Activated naive CD4-positive, alpha-beta T cell treated with anti-CD3 and anti-CD28 coated beads, Interleukin-2, amount 50 U/mL, for 16 hours (primary cell): ENCODE measurements at regions not wholly inside any gene's neighbourhood (a gene's known extent, or its start where the extent isn't known, plus 50 kb on each side); places are given as distances from the start of the nearest gene placed in this dataset.

ENCODE experiments used
- DNase-seq: peaks from one replicate; pipeline ENCODE4 v3.0.0-alpha.2; 2020

DNA sequence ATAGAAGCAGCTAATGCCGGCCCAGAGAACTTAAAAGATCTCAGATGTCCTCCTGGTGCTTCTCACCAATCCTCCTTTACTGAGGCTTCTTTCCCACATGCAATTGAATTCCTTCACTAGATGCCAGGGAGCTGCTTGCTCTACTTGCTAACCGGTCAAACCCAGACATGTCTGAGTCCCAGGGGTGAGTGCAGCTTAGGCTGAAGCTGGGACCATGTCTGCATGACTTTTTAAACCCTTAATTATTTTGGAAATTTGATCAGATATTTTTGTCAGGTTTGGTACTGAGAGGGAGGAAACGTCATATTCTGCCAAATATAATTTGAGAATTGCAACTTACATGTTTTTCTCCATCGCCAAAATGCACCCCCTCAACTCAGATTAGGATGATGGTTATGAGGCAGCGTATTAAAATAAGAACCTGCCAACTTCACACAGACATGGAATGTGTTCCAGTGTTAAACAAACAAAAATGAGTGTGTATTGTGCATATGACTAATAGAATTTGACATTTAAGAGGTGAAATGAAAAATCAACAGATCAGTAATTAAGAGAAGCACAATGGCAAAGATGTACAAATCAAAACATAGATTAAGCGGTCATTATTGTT lies 529.5 kb downstream of the ETS1 start:
- DNase-seq: no peak

DNA sequence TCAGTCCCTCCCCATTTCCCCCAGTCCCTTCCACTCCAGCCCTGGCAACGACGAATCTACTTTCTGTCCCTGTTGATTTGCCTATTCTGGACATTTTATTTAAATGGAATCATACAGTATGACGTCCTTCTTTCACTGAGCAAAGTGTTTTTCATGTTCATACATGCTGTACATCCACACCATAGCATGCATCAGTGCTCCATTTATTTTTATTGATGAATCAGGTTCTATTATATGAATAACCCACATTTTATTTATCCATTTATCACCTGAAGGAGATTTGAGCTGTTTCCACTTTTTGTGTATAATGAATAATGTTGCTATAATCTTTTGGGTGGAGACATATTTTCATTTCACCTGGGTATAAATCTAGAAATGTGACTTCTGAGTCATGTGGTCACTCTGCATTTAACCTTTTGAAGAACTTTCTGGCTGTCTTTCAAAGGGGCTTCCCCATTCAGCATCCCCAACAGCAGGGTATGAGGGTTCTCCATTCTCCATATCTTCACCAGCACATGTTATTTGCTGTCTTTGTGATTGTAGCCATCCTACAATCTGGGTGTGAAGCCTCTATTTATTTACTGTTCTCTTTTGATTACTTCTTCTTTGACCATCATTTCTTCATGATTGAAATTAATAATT lies 531.7 kb downstream of the ETS1 start:
- no peak for DNase-seq

DNA sequence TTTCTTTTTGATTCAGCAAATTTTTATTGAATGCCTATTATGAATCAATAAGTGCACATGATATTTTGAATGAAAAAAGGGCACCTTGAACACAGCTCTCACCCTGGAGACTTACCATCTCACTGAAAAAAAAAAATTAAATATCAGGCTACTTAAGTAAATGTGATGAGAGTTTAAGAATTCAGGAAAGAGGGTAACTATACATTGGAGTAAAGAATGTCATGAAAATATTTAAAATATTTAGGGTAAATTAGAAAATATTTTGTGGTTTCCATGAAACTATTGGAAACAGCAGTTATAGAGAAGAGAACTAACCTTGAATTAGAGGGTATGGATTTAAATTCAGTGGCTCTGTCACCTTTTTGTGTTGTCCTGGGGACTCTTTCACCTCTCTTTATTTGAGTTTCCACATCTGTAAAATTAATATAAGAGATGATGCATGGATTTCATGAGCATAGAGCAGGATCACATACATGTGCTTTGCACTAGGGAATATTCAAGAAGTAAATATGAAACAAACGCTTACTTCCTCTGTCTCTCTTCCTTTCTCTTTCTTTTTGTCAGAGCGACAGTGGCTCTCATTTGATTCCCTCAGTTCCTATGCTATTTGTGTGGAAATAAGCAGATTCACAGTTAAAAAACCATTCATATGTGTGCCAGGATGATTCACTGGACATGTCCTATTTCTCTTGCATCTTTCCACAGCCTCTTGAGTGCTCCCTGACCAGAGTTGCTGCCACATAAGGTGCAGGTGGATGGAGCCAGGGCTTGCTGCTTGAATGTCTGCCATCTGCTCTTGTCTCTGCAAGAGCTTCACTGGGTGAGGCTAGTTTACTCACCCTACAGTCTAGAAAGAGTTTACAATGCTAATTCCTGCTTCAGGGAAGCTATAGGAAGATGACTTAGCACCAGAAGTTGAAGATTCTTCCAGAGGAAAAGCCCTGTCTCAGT lies 533.1 kb downstream of the ETS1 start:
- no peak for DNase-seq

DNA sequence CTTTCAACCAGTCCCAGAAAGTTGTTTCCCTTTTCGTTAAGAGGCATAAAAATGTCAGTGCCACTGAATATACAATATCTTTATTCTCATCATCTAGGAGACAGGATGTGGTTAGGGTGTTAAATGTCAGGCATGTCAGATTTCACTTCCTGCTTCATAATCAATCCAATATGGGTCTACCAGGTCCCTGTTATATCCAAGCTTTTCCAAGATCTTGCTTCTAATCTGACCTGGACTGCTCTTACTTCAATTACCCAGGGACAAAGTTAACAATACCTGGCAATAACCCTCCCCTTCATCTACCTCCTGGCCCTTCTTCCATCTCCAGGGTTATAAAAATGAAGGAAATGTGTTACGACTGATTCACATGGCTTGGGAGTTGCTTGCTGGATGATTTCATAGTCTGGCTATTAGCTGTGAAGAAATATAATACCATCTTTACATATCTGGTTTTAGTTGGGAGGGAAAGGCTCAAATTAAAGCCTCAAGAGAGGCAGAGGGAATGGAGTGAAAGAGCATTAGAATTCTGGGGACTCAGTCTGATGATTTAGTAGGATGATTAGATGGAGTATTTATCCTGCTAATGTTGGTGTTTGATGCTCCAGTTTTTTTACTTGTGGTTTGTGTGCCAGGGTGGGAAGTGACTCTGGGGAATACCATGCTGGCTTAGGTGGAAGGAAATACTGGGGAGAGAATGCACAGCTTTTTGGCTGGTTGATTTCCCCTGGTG lies 534.3 kb downstream of the ETS1 start:
- no peak for DNase-seq

DNA sequence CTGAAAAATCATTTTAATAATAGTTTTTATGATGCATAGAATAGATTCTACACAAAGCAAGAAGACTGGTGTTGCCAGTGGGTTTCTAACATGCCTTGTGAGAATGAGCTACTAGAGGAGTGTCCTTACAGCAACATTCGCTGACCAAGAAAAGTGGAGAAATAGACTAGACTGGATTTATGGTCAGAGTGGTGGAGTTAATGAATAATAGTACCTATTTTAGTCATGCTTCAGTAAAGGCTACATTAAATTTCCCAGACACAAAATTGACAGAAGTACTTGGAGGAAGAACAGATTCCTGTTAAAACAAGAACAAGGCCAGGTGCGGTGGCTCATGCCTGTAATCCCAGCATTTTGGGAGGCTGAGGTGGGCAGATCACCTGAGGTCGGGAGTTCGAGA lies 539.2 kb downstream of the ETS1 start:
- DNase-seq: no peak

DNA sequence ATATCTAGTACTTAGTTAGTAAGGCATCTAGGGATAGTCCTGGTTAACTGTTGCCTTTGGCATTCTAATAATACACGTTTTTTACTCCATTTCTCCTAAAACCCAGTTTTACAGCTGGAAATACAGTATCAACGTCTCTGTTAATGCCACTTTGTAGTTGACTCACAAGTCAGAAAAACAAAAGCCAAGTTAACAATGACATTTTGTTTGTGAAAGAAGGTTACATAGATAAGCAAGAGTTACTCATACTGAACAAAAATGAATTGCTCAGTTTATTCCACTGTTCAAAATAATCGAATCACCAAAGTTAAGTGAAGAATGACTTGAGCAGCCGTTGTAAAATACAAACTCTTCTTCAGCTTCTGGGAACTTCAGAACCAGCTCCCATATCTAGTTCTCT lies 540.3 kb downstream of the ETS1 start:
- no peak for DNase-seq

DNA sequence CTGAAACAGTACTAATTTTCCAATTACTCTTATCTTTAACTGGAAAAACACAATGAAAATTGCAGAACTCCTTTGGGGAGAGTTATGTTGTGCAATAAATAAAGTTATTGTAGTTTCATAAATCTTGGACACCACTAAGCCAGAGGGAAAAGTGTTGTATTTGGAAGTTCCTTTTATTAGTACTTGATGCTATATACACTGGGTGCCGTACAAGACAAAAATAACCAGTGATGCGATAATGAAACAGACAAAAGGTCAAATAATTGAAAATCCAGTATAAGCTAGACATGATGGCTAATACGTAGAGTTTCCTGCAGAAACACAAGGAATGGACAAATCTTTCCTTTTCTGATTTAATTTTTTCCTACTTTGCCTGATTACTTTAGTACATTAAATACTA lies 541.1 kb downstream of the ETS1 start:
- no peak for DNase-seq

DNA sequence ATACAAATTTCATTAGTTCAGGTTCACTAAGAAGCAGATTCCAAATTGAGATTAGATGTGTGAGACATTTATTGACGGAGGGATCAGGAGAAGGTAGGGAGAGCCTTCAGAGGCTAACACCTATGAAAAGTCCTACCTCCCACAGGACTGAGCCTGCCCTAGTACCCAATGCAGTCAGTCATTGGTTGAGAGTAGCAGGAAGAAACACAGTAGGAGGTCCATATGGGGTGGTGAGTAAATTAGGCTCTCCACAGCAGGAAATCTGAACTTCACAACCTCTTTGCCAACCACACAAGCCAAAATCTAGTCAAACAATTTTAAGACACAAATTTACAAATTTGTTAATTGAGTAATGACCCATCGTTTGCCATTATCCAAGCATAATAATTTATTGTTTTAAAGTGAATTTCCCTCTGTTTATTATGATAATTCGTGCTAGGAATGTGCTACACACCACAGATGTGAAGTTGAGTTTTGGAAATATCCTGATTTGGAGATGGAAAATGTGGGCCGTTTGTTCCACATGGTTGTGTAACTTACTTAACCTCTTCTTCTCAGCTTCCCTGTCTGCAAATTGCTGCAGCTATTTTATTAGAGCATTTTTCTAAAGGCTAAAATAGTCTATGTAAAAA lies 542.1 kb downstream of the ETS1 start:
- no peak for DNase-seq

DNA sequence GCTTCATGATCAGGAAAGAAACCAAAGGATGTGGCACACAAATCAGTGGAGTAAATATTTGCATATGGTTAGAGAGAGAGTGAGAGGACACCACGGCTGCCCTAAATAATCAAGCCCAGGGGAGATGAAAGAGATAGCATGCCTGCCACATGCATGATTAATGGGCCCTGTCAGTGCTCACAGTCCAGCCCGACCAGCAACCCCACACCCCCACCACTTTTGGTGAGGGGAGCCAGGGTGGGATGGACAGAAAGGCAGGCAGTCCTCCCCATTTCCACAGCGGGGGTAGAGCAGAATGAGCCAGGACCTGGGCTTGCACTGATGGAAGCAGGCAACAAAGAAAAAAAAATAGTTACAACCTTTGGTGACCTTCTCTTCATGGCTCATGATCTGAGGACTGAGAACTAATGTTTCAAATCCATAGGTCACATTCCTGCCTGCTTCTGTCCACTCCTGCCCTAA lies 545.0 kb downstream of the ETS1 start:
- DNase-seq: no peak

DNA sequence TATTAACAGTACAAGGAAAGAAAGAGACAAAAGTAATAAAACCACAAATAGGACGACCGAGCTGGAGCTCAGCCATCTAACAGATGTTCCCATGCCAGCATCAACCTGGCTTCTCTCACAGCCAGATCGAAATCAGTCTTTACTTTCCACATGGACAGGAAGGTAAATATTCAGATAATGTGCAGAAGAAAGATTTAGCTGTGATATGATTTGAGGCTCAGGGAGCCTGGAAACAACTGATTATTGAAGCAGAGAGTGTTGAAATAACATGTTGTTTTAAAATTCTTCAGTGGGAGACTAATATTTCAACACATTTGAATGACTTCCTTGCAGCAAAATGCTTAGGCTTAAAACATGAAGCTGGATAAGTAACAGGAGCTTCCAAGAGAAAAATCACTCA lies 546.8 kb downstream of the ETS1 start:
- no peak for DNase-seq

DNA sequence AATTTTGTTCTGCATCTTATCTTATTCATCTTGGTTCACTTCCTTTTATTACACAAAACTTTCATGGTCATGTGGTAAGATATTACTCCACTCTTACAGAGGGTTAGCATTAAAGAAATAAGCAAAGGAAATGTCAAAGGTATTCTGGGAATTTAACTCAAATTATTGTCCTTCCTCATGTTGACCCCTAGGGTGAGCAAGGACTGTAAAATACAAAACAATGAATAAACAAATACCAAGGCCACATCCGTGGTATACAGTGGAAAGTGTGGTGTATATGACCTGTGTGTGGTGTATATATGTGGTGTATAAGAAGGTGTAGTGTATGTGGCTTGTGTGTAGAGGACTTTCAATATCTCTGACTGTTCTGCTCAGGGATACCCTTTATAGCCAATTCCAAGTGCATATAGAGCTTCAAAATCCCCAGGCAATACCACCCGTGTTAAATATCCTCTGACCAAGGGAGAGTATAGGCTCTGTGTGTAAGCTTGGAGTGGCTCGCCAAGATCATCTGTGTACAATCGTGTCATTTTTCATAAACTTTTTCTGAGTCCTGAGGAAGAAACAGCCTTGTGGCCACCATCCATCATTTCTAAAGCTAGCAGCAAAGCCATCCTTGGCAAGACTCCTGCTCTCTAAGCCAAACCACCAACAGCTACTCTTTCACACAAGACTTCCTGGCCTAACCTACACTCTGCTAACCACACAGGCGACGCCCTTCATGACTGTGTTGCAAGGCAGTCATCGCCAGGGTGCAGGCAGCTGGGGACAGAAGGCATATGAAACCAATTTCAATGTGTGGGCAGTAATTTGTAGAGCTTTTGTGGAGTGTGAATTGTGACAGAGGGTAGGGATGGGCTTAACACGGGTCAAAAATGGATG lies 548.0 kb downstream of the ETS1 start:
- DNase-seq: peak; percentile 62

DNA sequence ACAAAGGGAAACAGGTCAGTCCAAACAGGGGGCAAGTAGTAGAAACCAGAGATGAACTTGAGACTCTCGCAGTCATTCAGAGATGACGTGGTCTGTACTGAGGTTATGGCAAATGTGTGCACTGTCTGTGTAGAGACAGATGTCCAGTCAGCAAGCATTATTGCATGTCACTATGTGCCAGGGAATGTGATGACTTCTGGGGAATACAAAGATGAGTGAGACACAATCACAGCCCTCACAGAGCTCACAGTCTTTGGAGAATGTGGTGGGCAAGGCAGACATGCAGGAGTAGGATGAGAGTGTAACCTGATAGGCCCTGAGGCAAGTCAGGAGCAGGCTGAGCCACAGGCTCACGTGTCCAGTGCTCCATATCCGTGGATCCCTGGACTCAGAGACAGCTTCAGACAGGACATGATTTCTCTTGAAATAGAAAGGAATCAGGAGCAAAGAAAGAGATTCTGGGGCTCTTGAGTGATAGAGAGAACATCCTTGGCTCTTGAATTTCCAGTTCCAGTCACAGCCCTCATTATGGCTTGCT lies 550.7 kb downstream of the ETS1 start:
- DNase-seq: no peak

DNA sequence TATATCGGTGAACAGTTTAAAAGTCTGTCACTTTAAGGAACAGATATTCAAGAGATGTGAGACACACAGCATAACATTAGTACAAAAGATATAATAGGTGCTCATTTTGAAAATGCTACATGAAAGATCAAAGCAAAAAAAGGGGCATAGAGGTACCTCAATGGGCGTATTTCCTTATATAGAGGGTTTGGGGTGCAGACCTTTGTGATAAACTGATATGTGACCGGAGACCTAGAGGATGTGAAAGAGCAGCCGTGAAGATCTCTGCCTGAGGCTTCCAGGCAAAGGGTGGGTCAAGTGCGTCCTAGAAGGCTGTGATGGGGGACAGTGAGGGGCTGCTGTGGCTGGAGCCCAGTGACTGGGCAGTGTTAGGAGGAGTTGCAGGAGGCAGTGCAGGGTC lies 551.4 kb downstream of the ETS1 start:
- DNase-seq: no peak

DNA sequence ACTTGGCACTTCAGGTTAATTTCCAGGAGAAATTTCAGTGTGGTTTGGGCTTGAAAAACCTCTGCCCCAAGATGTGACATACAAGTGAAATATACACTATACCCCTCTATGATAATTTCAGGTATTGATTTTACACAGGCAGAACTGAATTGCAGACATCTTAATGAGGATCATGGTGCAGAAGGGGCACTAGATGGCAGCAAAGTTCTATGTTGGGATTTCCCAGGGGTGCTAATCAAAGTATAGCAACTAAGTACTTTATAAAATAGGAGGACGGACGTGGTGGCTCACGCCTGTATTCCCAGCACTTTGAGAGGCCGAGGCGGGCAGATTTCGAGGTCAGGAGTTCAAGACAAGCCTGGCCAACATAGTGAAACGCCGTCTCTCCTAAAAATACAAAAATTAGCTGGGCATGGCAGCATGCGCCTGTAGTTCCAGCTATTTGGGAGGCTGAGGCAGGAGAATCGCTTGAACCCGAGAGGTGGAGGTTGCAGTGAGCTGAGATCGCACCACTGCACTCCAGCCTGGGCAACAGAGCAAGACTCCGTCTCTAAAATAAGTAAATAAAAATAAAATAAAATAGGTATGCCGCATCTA lies 555.7 kb downstream of the ETS1 start:
- DNase-seq: peak; percentile 50

DNA sequence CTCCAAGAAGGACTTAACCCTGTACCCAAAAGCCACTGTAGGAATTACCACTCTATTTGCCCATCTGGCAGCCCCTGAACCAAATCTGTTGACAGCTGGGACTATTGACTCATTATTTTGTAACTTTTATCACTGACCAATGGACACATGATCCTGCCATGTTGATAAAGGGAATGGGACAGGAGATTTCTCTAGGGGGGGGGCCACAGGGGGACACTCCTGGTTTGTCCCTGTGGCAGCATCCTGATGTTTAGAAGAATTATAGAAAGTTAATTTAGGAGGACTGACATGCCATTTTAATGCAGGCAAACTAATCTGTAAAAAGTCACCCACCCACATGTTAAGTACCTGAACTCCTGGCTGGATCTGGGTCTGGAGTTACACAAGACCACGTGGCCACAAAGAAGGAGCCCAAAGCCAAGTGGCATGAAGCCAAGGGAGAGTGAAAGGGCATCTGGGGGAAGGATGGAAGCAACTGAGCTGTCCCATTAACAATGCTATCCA lies 558.1 kb downstream of the ETS1 start:
- DNase-seq: no peak

DNA sequence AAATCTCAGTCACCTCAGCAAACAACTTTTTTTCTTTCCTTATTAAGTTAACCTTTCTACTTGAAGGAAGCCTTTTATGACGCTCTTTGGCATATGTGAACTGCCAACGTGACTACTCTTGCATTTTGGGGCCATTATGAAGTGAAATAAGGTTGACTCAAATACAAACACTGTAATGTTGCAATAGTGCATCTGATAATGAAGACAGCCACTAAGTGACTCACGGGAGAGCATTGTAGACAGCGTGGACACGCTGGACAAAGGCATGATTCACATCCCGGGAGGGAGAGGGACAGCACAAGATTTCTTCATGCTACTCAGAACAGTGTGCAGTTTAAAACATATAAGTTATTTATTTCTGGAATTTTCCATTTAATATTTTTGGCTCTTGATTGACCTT lies 560.8 kb downstream of the ETS1 start:
- no peak for DNase-seq

DNA sequence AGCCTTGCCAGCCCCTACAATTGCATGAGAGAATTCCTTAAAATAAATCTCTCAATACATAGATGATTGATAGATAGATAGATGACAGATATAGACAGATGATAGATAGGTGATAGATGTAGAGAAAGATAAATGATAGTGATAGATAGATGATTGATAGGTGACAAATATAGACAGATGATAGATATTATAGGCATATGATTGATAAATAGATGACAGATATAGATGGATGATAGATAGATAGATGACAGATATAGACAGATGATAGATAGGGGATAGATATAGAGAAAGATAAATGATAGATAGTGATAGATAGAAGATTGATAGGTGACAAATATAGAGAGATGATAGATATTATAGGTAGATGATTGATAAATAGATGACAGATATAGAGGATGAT lies 564.6 kb downstream of the ETS1 start:
- DNase-seq: no peak

DNA sequence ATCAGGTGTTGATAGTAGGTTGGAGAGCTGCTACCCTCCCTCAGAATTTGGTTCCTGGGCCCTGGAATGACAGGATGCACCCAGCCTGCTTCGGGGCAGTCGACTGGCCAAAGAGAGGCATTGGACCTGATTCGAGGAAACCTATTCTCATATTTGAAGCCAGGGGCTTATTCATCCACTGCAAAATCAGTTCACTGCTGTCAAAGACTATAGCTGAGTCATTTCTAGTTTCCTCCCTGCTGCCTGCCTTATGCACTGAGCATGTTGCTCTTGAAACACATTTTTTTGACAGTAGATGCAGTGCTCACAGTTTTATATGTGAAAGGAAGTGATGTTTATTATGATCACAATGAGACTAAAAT lies 565.4 kb downstream of the ETS1 start:
- no peak for DNase-seq

DNA sequence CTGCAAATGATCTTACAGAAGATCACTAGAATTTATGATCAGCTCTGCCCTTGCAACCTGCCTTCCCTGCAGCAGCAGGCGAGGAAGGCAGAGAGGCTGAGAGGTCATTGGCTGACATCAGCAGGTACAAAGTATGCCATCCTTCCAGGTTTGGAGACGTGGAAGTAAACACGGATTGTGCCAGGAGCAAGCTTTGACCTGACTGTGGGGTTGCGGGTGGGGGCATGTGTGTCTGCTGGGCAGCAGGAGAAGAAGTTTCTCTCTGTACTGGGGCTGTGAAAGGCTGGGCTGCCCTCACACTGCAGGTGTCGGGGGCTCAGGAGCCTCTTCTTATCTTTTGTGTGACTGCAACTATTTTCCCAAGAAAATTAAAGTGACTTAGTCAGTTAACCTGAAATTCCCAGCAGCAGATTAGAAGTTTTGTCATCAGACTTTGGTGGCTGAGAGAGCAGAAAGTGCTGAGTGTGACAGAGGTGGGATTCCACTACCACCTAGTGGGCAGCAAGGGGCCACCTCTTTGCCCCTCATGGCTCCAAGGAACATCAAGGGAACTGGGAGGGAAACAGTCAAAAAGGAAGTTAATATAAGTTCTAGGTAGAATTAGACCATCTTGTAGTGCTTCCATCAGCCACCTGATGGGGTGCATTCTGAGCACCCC lies 565.9 kb downstream of the ETS1 start:
- DNase-seq: no peak

DNA sequence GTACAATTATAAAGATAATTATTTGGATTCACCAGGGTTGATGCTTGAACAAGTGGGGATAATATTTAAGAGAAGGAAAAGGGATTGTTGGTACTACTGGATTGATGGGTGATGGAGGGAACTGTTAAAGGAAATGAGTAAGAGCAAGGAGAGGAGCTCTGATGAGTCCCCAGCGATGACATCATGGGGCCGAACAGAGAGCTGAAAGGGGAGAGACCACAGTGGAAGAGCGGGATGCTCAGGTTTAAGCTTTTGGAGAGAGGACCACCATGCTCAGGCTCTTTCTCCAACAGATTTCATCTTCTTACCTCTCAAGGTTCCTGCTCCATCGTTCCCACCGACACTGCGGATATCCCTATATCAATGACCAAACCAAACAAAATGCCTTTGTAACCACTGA lies 568.7 kb downstream of the ETS1 start:
- DNase-seq: no peak
